DMS53 (cell line): ENCODE measurements at regions not wholly inside any gene's neighbourhood (a gene's known extent, or its start where the extent isn't known, plus 50 kb on each side); places are given as distances from the start of the nearest gene placed in this dataset.
A peak's percentile ranks its signal among the peaks of the same experiment; 100 is the strongest.
"Not testable (repeated sequence)": the region's sequence is repeated elsewhere in the genome, so short reads cannot be mapped to it uniquely, and the experiment has no call there.

Source experiments
- DNase-seq: peaks from one replicate; lab custom pipeline; 2025; lab: John Stamatoyannopoulos, UW

DNA sequence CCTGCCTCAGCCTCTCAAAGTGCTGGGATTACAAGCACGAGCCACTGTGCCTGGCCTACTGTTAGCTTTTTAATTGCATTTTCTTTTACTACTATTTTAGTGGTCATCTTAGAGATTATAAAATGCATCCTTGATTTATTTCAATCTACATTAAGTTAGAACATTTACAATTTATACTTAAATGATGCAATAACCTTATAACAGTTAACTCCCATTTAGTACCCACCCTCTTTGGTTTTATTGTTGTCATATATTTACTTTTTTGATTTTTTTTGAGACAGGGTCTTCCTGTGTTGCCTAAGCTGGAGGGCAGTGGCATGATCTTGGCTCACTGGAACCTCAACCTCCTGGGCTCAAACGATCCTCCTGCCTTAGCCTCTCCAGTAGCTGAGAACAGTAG lies 77.3 kb downstream of the PPCDC start:
- DNase-seq = no peak

DNA sequence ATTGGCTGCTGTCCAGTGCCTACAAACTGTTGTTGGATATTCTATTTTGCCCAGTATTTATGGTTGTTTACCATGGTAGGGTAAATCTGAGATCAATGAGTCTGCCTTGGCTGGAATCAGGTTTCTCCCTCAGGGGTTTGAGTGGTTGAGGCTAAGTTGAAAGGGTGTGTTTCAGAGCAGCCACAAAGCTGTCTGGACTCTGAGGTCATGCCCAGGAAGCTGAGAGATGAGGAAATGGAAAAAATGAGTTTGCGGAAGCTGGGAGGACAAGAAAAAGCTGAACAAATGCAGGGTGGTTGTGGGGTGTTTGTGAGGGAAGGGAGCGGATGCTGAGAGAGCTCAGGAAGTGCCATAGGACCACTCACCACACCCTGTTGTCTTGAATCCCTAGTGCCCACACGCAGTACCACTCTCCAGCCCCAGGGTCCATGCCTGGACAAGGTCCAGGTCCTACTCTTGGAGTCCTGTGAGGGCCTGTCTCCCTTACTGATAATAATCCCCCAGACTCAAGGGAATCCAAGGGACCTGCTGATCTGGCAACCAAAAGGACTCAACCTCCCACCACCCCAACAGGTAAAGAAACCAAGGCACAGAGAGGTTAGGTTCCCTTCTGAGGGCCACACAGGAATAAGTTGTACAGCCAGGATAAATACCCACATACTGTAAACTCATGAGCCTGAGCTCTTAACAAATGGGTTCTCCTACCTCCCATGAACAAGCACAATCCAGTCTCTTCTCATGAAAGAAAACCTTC lies 81.6 kb downstream of the PPCDC start:
- peak; percentile 41 for DNase-seq

DNA sequence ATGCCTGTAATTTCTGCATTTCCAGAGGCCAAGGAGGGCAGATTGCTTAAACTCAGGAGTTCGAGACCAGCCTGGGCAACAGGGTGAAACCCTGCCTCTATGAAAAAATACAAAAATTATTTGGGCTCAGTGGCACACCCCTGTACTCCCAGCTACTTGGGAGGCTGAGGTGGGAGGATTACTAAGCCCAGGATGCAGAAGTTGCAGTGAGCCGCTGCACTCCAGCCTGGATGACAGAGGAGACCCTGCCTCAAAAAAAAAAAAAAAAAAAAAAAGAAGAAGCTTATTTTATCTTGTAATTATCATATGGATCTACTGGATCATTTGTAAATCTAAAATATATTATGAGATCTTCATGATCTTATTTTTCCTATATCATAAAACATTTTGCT lies 84.1 kb downstream of the PPCDC start:
- DNase-seq = no peak

DNA sequence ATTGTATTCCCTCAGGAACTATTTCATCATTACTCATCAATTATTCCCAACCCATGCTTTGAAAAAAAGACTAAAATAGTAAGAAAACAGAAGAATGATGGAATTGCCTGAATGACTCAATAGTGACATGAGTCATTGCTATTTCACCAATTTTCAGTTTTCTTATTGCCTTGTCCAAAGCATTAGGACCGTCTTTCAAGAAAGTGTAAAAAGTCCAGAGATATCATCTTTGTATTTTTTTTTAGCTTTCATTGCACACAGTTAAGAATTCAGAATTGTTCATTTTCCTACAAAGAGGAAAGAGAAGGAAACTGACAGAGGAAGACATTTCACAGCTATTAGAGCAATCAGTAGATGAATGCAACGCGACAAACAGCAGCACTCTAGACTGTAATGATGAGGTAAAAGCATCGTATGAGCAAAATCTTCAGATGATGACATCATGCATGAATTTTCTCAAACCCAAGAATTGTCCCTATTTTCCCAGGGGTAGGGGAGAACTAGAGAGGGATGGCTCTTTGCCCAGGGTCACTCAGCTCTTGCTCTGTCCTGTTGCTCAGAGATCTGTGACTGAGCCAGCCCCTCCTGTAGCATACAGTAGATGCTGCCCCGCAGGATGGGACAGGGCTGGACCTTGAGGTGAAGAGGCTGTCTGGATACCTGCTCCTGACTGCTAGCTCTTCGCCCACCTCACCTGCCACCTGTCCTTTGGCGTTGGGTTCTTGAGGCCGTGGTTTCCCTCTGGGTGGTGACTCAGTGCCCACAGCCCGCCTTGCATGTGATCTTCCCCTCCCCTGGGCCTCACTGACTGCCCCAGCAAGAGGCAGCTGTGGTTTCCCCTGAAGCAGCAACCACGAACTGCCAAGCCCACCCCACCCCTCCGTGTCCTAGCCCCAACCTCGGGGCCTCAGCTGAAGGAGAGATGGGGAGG lies 84.8 kb downstream of the PPCDC start:
- peak; percentile 24 for DNase-seq

DNA sequence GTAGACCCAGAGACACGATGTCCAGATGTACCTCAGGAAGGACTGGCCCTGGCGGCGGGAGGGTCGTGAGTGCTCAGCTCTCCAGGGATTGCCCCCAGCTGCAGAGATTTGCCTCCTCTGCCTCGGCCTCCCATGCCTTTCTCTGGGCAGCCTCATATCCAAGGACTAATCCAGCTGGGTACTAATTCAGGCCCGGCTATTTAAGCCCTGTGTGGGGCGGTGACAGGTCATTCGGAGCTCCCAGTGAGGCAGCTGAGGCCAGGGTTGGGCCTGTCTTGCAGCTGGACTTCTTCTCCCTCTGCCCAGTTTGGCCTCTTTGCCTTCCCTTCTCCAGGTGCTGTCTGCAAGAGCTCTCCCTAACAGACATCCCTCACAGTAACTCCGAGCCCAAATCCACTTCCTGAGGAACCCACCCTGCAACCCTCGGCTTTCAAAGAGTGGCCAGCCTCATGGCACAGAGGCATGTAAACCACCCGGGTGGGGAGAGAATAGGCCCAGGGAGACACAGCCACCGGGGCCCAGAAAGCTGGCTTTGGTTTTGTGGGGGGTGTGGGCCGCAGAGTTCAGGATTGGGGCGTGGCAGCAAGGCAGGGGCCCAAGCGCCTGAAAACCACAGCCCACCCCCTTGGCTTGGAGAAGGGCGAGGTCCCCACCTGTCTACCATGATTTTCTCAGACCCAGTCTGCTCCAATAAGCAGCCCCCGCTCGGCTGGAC lies 85.8 kb downstream of the PPCDC start:
- no peak for DNase-seq

DNA sequence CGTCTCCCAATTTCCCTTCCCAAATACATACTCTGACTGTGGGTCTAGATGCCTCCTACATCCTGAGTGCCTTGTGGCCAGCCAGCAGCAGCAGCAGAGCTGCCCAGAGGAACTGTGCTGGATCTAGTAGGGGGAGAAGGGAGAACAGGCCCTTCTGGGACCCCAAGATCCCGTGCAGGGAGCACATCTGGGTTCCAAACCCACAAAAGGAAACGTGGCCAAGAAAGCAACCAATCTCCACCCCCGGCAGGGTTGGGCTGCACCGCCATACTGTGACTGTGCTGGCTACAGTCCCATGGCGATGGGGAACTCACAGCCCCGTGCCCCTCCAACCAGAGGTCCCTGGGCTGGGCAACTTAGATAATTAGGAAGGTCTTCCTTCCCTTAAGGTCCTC lies 86.3 kb downstream of the PPCDC start:
- no peak for DNase-seq

DNA sequence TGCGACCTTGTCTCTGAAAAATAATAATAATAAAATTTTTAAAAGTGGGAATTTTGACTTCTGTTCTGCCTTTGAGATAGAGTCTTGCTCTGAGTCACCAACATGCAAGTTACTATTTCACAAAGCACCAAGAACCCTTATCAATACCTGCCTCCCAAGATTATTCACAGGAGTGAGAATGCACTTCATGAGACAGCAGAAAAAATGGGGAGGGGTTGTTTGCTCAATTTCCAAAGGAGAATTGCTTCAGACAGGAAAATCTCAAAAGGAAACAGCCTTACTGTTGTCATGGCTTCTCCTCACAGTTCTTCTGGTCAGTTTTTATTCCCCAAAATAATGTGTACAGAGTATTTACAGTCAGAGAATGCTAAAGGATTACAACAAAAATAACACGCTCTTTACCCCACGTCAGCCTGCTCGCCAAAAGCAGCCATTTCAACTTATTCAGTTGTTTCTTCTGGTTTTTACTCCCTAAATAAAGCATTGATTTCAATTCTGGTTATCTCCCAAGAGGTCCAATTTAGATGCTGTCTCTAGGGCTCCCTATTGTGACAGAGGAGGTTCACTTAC lies 89.0 kb downstream of the PPCDC start:
- DNase-seq = no peak

DNA sequence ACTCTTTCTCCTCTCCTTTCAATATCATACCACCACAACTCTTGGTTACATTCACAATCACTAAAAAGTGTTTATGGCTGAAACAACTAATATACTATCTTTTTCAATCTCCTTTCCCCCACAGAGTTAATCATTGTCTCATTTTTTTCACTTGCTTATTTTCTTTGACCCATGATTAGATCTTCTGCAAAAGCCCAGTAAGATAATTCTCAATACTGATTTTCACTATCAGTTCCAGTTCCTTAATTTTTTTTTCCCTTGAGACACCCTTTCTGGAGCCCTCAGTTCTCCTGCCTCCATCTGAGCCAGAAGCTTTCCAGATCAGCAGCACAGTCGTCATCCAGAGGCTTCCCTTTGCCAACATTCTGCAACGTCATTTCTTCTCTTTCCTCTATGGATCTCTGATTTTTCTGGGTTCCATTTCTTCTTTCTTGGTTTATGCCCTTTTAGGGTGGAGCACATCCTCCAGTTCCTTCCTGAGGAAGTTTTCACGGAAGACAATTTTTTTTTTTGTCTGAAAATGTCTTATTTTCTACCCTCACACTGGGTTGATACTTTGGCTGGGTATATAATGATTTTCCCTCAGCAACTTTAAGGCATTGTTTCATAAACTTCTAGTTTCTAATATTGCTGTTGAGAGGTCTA lies 88.7 kb upstream of the C15orf39 start:
- DNase-seq = no peak

DNA sequence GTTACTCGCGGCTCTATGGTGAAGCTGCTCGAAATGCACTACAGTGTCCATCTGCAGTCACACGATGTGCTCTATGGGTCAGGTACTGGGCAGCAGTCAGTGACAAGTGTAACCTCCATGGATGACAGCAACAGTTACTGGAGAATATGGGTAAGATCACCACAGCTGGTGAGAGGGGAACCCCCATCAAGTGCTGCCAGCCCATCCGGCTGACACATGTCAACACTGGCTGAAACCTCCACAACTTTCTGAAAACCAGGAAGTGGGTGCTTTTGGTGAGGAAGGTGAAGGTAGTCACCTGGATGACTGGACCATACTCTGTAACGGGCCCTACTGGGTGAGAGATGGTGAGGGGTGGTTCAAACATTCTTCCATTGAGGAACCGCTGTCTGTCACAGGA lies 87.4 kb upstream of the C15orf39 start:
- no peak for DNase-seq

DNA sequence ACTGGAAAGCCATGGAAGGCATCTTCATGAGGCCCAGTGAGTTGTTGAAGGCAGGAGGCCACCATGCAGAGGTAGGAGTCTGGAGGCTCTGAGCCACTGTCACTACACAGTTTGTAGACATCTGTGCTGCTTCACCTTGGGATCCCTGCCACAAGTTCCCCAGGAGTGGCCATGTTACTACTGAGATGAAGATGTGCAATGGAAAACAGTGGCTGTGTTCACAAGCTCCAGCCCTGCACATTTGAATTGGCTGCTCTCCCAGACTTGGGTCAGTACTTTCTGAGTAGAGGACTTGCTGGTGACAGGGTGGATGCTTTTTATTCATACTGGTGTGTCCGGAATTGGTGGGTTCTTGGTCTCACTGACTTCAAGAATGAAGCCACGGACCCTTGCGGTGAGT lies 86.9 kb upstream of the C15orf39 start:
- DNase-seq = no peak

DNA sequence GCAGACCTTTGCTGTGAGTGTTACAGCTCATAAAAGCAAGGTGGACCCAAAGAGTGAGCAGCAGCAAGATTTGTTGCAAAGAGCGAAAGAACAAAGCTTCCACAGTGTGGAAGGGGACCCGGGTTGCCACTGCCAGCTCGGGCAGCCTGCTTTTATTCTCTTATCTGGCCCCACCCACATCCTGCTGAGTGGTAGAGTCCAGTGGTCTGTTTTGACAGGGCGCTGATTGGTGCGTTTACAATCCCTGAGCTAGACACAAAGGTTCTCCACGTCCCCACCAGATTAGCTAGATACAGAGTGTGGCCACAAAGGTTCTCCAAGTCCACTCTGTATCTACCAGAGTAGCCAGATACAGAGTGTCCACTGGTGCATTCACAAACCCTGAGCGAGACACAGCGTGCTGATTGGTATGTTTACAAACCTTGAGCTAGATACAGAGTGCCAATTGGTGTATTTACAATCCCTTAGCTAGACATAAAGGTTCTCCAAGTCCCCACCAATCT lies 86.2 kb upstream of the C15orf39 start:
- DNase-seq = not testable (repeated sequence)

DNA sequence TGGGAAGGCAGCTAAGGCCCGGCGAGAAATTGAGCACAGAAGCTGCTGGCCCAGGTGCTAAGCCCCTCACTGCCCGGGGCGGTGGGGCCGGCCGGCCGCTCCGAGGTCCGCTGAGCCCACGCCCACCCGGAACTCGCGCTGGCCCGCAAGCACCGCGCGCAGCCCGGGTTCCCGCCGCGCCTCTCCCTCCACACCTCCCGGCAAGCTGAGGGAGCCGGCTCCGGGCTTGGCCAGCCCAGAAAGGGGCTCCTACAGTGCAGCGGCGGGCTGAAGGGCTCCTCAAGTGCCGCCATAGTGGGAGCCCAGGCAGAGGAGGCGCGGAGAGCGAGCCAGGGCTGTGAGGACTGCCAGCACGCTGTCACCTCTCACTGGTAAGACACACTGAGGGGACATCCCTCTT lies 85.5 kb upstream of the C15orf39 start:
- not testable (repeated sequence) for DNase-seq

DNA sequence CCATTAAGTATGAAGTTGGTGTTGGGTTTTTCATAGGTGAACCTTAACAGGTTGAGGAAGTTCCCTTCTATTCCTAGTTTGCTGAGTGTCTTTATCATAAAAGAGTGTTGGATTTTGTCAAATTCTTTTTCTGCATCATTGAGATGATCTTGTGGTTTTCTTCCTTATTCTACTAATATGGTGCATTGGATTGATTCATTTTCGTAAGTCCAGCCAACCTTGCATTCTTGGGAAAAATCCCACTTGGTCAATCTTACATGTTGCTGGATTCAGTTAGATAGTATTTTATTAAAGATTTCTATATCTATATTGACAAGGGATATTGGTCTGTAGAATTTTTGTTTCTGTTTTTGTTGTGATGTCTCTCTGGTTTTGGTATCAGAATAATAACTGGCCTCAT lies 83.7 kb upstream of the C15orf39 start:
- no peak for DNase-seq

DNA sequence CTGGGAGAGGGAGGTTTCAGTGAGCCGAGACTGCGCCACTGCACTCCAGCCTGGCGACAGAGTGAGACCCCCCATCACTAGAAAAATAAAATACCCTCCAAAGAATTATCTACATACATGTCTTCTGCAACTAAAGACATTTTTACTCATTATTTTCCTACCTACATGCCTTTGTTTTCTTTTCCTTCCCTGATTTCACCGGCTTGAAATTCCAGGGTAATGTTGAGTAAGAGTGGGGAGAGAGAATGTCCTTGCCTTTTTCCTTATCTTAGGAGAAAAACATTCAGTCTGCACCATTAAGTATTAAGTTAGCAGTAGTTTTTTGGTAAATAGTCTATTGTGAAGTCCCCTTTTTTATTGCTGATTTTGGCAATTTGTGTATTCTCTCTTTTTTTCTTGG lies 82.4 kb upstream of the C15orf39 start:
- DNase-seq = not testable (repeated sequence)

DNA sequence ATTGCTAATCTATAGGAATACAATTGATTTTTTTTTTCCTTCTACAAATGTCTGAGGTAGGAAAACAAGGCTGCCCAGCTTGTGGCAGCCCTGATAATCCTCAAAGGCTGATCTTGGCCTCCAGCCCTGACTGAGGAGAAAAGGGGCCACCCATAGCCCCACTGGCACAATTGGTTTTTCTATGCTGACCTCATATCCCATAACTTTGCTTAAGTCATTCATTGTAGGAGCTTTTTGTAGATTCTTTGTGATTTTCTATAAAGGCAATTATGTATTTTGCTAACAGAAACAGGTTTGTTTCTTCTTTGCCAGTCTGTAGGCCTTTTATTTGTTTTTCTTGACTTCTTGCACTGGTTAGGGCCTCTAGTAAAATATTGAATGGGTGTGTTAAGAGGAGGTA lies 80.2 kb upstream of the C15orf39 start:
- no peak for DNase-seq

DNA sequence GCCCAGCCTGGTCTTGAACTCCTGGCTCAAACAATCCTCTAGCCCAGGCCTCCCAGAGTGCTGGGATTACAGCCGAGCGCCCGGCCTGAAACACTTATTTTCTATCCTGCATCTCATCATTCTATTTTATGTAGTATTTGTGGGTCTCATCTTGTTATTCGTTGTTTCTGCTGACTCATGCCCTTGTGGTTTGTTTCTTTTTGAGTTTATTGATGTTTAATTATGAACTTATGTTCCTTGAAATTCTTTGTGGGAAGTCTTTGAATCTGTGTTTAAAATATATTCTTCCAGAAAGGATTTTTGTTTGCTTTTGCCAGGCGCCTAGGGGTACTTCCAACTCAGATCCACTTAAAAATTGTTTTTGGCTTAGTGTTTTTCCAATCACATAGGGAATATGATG lies 78.3 kb upstream of the C15orf39 start:
- no peak for DNase-seq

DNA sequence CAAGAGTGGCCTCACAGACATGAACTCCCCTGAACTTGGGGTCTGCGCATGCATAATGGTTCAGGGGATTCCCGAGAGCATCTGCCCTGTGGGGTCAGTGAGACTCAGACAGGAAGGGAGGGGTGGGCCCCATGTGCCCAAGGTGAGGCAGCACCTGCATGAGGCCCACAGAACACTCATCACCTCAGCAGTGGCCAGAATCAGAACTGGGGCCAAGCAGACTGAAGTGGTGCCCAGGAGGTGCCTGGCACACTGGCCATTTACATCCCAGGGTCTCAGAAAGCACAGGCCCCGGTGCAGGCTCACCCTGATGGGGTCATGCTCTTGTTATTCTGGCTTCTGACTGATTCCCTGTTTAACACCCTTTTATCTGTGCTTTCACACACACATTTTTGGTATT lies 77.4 kb upstream of the C15orf39 start:
- DNase-seq = not testable (repeated sequence)

DNA sequence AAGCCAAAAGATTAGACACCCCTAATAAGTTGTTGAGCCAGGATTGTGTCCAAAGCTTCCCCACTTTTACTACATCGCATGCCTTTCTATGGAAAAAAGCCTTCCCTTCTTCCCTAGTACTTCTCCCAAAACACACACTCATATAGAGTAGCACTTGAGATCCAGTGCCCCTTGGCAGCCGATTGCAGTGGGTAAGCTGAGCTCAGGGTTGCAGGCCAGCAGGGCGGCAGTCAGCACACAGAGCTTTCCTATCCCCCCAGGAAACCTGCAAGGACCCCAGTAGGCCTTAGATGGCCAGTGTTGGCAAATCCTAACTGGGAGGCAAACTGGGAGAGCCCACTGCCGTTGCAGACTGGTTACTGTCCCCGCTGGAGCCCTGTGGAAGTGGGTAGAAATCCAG lies 75.7 kb upstream of the C15orf39 start:
- DNase-seq = no peak

DNA sequence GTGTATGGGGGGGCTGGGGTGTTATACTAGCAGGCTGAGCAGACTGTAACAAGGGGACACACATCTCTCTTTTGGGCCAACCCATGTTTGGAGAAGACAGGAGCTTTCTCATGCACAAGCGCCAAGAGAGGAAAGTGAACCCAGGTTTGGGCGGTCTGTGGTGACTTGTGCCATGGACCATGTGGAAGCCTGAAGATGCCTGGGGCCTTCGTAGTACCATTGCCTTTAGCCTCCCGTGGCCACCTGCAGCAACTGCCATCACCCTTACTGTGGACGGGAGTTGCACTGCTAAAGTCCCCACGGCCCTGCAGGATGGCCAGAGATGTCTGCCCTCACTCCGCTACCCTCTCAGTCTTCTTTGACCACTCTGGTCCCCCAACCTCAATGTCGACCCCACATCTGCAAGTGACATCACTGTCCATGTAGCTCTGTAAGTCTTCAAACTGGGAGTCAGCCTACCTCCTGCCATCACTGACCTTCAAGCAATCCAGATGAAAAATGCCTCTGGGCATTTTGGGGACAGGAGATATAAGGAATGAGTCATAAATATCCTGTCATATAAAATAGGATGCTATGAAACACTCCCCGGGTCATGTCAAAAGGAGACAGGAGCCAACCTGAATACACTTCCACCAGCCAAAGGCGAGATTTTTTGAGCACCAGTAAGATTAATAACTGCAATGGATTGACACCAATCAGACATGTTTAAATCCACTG lies 74.7 kb upstream of the C15orf39 start:
- no peak for DNase-seq

DNA sequence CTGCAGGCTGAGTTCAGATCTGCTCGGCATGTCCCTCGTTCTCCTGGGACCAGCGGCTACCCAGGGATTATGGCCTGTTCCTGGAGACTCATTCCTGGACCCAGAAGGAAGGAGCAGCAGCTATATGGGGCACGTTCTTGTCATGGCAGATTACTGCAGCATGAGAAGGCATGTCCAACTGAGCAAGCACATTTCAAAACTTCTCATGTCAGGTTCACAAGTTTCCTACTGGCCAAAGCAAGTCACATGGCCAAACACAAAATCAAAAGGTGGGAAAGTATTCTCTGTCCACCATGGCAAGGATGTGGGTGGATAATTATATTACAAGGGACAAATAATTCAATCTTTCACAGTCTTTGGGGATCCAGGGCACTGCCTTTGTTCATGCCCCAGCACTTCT lies 71.9 kb upstream of the C15orf39 start:
- DNase-seq = no peak

DNA sequence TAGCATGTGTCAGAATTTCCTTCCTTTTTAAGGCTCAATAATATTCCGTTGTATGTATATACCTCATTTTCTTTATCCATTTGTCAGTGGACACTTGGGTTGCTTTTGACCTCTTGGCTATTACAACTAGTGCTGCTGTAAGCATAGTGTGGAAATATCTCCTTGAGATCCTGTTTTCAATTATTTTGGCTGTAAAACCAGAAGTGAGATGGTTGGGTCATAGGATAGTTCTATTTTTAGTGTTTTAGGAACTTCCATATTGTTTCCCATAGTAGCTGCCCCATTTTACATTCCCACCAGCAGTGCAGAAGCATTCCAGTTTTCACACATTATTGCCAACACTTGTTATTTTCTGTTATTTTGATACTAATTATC lies 70.4 kb upstream of the C15orf39 start:
- no peak for DNase-seq
